H1 (cell line): ENCODE measurements at regions not wholly inside any gene's neighbourhood (a gene's known extent, or its start where the extent isn't known, plus 50 kb on each side); places are given as distances from the start of the nearest gene placed in this dataset.

ENCODE experiments used
- CTCF ChIA-PET: fragments of 300-600 bp; sonication (Branson Sonifier 250); formaldehyde crosslinking; loops from one replicate; lab custom pipeline; 2021; ENCODE audit not compliant: partially characterized antibody; lab: Charles Lee
- POLR2A ChIA-PET: fragments of 300-600 bp; sonication (Branson Sonifier 250); formaldehyde crosslinking; loops from one replicate; lab custom pipeline; 2021; ENCODE audit warnings: inconsistent platforms; ENCODE audit not compliant: partially characterized antibody; lab: Charles Lee
- DNase-seq, 2 experiments: peaks; one replicate each; pipeline versions ENCODE4 v3.0.0 to v3.0.0-alpha.2; 2010 to 2022; ENCODE audit warnings: low spot score in 2 of 2, low read depth in 1 of 2, mixed read lengths in 1 of 2
- FAIRE-seq: peaks from 2 replicates; lab custom pipeline; 2011; peaks lifted over from hg19 to GRCh38; lab: Jason Lieb, UNC
- H2AFZ ChIP-seq: 2 replicates; pipeline ENCODE4 v1.8.1; 2012; ENCODE audit warnings: low read length, inconsistent platforms
- H2AK5ac ChIP-seq: 2 replicates; pipeline ENCODE4 v1.6.1; 2013; ENCODE audit warnings: low read depth, low read length
- H2BK120ac ChIP-seq: replicated peaks from 2 replicates; pipeline ENCODE3; 2013; ENCODE audit warnings: low read depth, low read length, inconsistent platforms
- H2BK12ac ChIP-seq: 2 replicates; pipeline ENCODE4 v1.6.1; 2013; ENCODE audit warnings: low read depth, low read length
- H2BK15ac ChIP-seq: 2 replicates; pipeline ENCODE4 v1.6.1; 2013; ENCODE audit warnings: low read length
- H2BK20ac ChIP-seq: 2 replicates; pipeline ENCODE4 v1.6.1; 2013; ENCODE audit warnings: low read length
- H2BK5ac ChIP-seq: 2 replicates; pipeline ENCODE4 v1.6.1; 2013; ENCODE audit warnings: low read depth, low read length
- H3K14ac ChIP-seq: 2 replicates; pipeline ENCODE4 v1.6.1; 2013; ENCODE audit warnings: inconsistent platforms; ENCODE audit not compliant: insufficient read length
- H3K18ac ChIP-seq: 2 replicates; pipeline ENCODE4 v1.6.1; 2013; ENCODE audit warnings: low read length; ENCODE audit errors: extremely low read depth
- H3K23ac ChIP-seq: 2 replicates; pipeline ENCODE4 v1.6.1; 2013; ENCODE audit warnings: inconsistent platforms; ENCODE audit not compliant: insufficient read length
- H3K23me2 ChIP-seq: 2 replicates; pipeline ENCODE4 v1.6.1; 2013; ENCODE audit warnings: low read depth, low read length
- H3K27ac ChIP-seq: 2 replicates; pipeline ENCODE4 v1.6.1; 2011; ENCODE audit warnings: low read depth, low read length, inconsistent platforms
- H3K27me3 ChIP-seq, 4 experiments: replicated peaks in 1 of 4; 1 replicate in 1 of 4; 2 replicates in 3 of 4; pipeline versions ENCODE4 v1.6.1 to v1.8.1; 2011 to 2013; ENCODE audit warnings: low read length in 3 of 4, mild to moderate bottlenecking in 3 of 4, inconsistent platforms in 2 of 4, mixed read lengths in 2 of 4, moderate library complexity in 1 of 4; ENCODE audit not compliant: control insufficient read depth in 3 of 4, insufficient read depth in 3 of 4; ENCODE audit errors: extremely low read depth in 1 of 4
- H3K36me3 ChIP-seq, 4 experiments: 2 replicates each; pipeline versions ENCODE4 v1.6.1 to v1.8.1; 2011 to 2013; ENCODE audit warnings: mild to moderate bottlenecking in 4 of 4, low read length in 3 of 4, moderate library complexity in 2 of 4, control low read depth in 1 of 4, inconsistent platforms in 1 of 4; ENCODE audit not compliant: insufficient read depth in 4 of 4, control insufficient read depth in 2 of 4
- H3K4ac ChIP-seq: replicated peaks from 2 replicates; pipeline ENCODE3; 2013; ENCODE audit warnings: low read length, low read depth, mixed read lengths, inconsistent platforms; ENCODE audit not compliant: insufficient read length
- H3K4me1 ChIP-seq, 4 experiments: replicated peaks in 1 of 4; 1 replicate in 1 of 4; 2 replicates in 3 of 4; pipeline versions ENCODE4 v1.6.1 to v1.8.1; 2011 to 2013; ENCODE audit warnings: low read length in 3 of 4, inconsistent platforms in 2 of 4, mixed read lengths in 1 of 4; ENCODE audit not compliant: insufficient read depth in 4 of 4, control insufficient read depth in 3 of 4
- H3K4me2 ChIP-seq, 2 experiments: 2 replicates each; pipeline versions ENCODE4 v1.6.1 to v1.8.1; 2011 to 2013; ENCODE audit warnings: low read depth in 2 of 2, low read length in 2 of 2, control low read depth in 1 of 2, inconsistent platforms in 1 of 2, mild to moderate bottlenecking in 1 of 2; ENCODE audit not compliant: insufficient read depth in 1 of 2
- H3K4me3 ChIP-seq, 4 experiments: fragments of 200-600, 300-600 bp in 1 of 4; sonication (generic), shearing (Covaris generic), sonication (Bioruptor Twin) in 1 of 4; 2 replicates each; pipeline versions ENCODE4 v1.5.1 to v1.8.1; 2011 to 2016; ENCODE audit warnings: low read length in 4 of 4, low read depth in 3 of 4, control low read depth in 2 of 4, inconsistent platforms in 2 of 4, mild to moderate bottlenecking in 2 of 4, mixed read lengths in 1 of 4, moderate library complexity in 1 of 4; ENCODE audit not compliant: insufficient read depth in 2 of 4; ENCODE audit errors: extremely low read depth in 1 of 4
- H3K56ac ChIP-seq: replicated peaks from 2 replicates; pipeline ENCODE3; 2013; ENCODE audit warnings: low read depth, mild to moderate bottlenecking, mixed read lengths, low read length, inconsistent platforms; ENCODE audit not compliant: insufficient read length
- H3K79me1 ChIP-seq: 2 replicates; pipeline ENCODE4 v1.6.1; 2013; ENCODE audit warnings: low read depth, low read length, control low read depth
- H3K79me2 ChIP-seq, 2 experiments: 2 replicates each; pipeline versions ENCODE4 v1.6.1 to v1.8.1; 2012 to 2013; ENCODE audit warnings: low read length in 2 of 2, mild to moderate bottlenecking in 2 of 2, inconsistent platforms in 1 of 2; ENCODE audit not compliant: insufficient read depth in 2 of 2, control insufficient read depth in 1 of 2
- H3K9ac ChIP-seq, 4 experiments: replicated peaks in 1 of 4; 1 replicate in 1 of 4; 2 replicates in 3 of 4; pipeline versions ENCODE4 v1.6.1 to v1.8.1; 2011 to 2013; ENCODE audit warnings: low read depth in 3 of 4, low read length in 3 of 4, control low read depth in 2 of 4, mild to moderate bottlenecking in 2 of 4, moderate library complexity in 2 of 4, inconsistent platforms in 1 of 4; ENCODE audit errors: extremely low read depth in 1 of 4
- H3K9me3 ChIP-seq, 2 experiments: 2 replicates each; pipeline versions ENCODE4 v1.6.1 to v1.8.1; 2012 to 2013; ENCODE audit warnings: mild to moderate bottlenecking in 2 of 2, moderate library complexity in 2 of 2, control low read depth in 1 of 2, inconsistent platforms in 1 of 2, low read depth in 1 of 2, low read length in 1 of 2, mixed read lengths in 1 of 2; ENCODE audit not compliant: insufficient read depth in 2 of 2
- H4K20me1 ChIP-seq, 2 experiments: replicated peaks in 1 of 2; 2 replicates each; pipeline versions ENCODE3 to v1.8.1; 2011 to 2013; ENCODE audit warnings: inconsistent platforms in 2 of 2, low read length in 2 of 2, mild to moderate bottlenecking in 1 of 2; ENCODE audit not compliant: insufficient read depth in 2 of 2, control insufficient read depth in 1 of 2
- H4K5ac ChIP-seq: 2 replicates; pipeline ENCODE4 v1.6.1; 2013; ENCODE audit warnings: low read length, low read depth, mixed read lengths, inconsistent platforms; ENCODE audit not compliant: insufficient read length
- H4K8ac ChIP-seq: 2 replicates; pipeline ENCODE4 v1.8.0; 2013; ENCODE audit warnings: mild to moderate bottlenecking, moderate library complexity, low read length, inconsistent platforms; ENCODE audit not compliant: insufficient read depth; ENCODE audit errors: extremely low read depth
- H4K91ac ChIP-seq: replicated peaks from 2 replicates; pipeline ENCODE3; 2013; ENCODE audit warnings: low read length, mixed read lengths, inconsistent platforms; ENCODE audit not compliant: insufficient read length
- SIX5 ChIP-seq: IDR thresholded peaks from 2 replicates; pipeline ENCODE4 v1.6.1; 2011; ENCODE audit warnings: mild to moderate bottlenecking, low read depth, low read length
- WGBS, 2 experiments: shearing (Covaris generic) in 1 of 2; methylation state at CpG; one replicate each; pipeline versions ENCODE4 v1.1.6 to v1.1.7; 2013 to 2015; ENCODE audit warnings: low lambda C conversion rate in 2 of 2, mixed read lengths in 2 of 2, inconsistent platforms in 1 of 2, low coverage in 1 of 2, missing lambda C conversion rate in 1 of 2; ENCODE audit not compliant: insufficient replicate concordance in 2 of 2, insufficient coverage in 1 of 2, insufficient read length in 1 of 2; ENCODE audit errors: extremely low coverage in 1 of 2, missing lambda C conversion rate in 1 of 2; 5-methylcytosine and 5-hydroxymethylcytosine counted together

GRCh38 chr3:28122227-28122626 lies 119.2 kb upstream of the CMC1 start:
- no peak for FAIRE-seq
- no peak for DNase-seq

More at GRCh38 chr3:28122227-28122626, 119.2 kb upstream of the CMC1 start:
- no peak overlapping the region for H4K8ac ChIP-seq
- no peaks in the 10 kb centered on the region for H3K23me2 ChIP-seq
- H3K4me1 ChIP-seq, result peaks cover 3 to 7% (median 4%) of the 10 kb centered on the region in 4 experiments; a peak in 6 of 7 replicates
- no peaks in the 10 kb centered on the region for H3K9me3 ChIP-seq
- H3K4me2 ChIP-seq, result no peak overlapping the region
- no peaks in the 10 kb centered on the region for H3K79me1 ChIP-seq
- H4K20me1 ChIP-seq, result no peaks in the 10 kb centered on the region
- ChIA-PET CTCF (no interaction called here), POLR2A (no interaction called here)
- no peak overlapping the region for H2AK5ac ChIP-seq
- H2AFZ ChIP-seq, result no peak overlapping the region
- no peak overlapping the region for H2BK20ac ChIP-seq
- no peak overlapping the region for H3K56ac ChIP-seq
- H4K91ac ChIP-seq, result no peak overlapping the region
- no peaks in the 10 kb centered on the region for H3K79me2 ChIP-seq
- TF ChIP-seq SIX5, result no peak
- H3K27me3 ChIP-seq, result no peaks in the 10 kb centered on the region
- no peak overlapping the region for H2BK12ac ChIP-seq
- H3K14ac ChIP-seq, result no peak overlapping the region
- H3K18ac ChIP-seq, result no peak overlapping the region
- H3K36me3 ChIP-seq, result no peaks in the 10 kb centered on the region
- no peak overlapping the region for H3K27ac ChIP-seq
- no peak overlapping the region for H3K9ac ChIP-seq
- H4K5ac ChIP-seq, result no peak overlapping the region
- H2BK15ac ChIP-seq, result no peak overlapping the region
- no peak overlapping the region for H2BK120ac ChIP-seq
- H2BK5ac ChIP-seq, result no peak overlapping the region
- WGBS, 2 experiments, result 95% methylated on average over 4 of the region's 4 CpGs; no CpG with 5 or more reads in 1 of the 2 experiments
- no peak overlapping the region for H3K4me3 ChIP-seq
- no peak overlapping the region for H3K23ac ChIP-seq
- no peak overlapping the region for H3K4ac ChIP-seq
